ENCODE measurements at regions not wholly inside any gene's neighbourhood (a gene's known extent, or its start where the extent isn't known, plus 50 kb on each side); places are given as distances from the start of the nearest gene placed in this dataset.

DNA sequence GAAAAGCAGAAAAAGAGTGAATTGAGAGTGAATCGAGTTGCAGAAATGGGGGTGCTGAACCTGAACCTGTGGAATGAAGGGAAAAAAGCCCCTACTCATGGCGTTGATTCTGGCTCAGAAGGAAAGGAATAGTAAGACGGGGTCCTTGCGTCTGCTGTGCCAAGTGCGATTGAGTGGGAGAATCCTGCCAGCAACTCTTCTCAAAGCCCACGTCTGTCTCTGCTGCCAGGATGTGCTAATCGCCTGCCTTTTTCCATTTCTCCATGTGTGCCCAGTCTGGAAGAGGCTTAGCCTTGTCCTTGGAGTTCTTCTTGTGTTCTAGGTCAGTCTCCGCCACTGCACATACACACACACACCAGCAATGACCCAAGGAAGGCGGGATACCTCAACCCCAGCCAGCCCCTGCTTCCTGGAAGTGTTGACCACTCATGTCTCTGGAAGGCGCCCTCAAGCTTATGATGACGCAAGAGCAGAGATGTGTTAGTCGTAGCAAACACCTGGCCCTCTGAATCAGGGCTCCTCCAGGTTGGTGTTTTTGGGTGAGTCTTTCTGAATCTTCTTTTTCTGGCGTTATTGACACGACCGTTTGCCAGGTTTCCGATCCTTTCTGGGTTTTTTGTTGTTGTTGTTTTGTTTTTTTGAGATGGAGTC is 262.4 kb upstream of the PROK2 start:
- no peaks in the 10 kb centered on the region for H3K4me1 ChIP-seq (ENCODE audit: insufficient read depth, low read length)
- H3K9me3 ChIP-seq (ENCODE audit: low read length), result no peaks in the 10 kb centered on the region
- no peak overlapping the region for H2AFZ ChIP-seq (ENCODE audit: low read depth, low read length)
- no peak overlapping the region for H3K4me3 ChIP-seq (ENCODE audit: low read length)
- no peaks in the 10 kb centered on the region for H3K36me3 ChIP-seq (ENCODE audit: insufficient read depth, low read length)
- no peaks in the 10 kb centered on the region for H3K27me3 ChIP-seq (ENCODE audit: insufficient read depth, low read length)

DNA sequence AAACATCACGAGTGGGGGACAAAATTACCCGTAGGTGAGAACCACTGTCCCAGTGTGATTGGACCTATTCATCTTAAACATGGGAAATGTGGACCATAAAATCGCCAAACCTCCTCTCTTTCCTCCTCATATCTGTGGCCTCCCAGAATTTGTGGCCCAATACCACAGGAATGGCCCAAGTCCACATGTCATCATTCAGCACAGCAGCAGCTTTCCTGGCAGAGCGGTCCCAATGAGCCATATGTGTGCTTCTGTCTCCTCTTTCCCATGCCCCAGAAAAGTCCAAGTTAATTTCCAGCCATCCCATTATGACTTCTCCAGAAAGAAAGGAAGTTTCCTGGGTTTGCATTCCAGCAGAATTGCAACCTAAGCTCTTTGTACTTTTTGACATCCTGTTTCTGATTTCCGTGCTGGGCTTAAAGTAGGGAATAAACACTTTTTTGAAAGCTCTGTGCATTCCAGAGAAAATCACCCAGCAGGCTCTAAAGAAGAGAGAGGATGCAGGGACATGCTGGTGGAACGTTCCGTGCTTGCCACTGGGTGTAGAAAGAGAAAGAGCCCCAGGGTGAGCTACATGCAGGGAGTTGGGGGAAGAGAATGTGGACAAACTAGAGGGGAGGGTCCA is 259.4 kb upstream of the PROK2 start:
- Histone ChIP-seq H3K27me3 (ENCODE audit: insufficient read depth, low read length) (no peaks in the 10 kb centered on the region), H2AFZ (ENCODE audit: low read depth, low read length) (no peak overlapping the region), H3K4me3 (ENCODE audit: low read length) (no peak overlapping the region), H3K9me3 (ENCODE audit: low read length) (no peaks in the 10 kb centered on the region), H3K36me3 (ENCODE audit: insufficient read depth, low read length) (no peaks in the 10 kb centered on the region), H3K4me1 (ENCODE audit: insufficient read depth, low read length) (no peaks in the 10 kb centered on the region)

DNA sequence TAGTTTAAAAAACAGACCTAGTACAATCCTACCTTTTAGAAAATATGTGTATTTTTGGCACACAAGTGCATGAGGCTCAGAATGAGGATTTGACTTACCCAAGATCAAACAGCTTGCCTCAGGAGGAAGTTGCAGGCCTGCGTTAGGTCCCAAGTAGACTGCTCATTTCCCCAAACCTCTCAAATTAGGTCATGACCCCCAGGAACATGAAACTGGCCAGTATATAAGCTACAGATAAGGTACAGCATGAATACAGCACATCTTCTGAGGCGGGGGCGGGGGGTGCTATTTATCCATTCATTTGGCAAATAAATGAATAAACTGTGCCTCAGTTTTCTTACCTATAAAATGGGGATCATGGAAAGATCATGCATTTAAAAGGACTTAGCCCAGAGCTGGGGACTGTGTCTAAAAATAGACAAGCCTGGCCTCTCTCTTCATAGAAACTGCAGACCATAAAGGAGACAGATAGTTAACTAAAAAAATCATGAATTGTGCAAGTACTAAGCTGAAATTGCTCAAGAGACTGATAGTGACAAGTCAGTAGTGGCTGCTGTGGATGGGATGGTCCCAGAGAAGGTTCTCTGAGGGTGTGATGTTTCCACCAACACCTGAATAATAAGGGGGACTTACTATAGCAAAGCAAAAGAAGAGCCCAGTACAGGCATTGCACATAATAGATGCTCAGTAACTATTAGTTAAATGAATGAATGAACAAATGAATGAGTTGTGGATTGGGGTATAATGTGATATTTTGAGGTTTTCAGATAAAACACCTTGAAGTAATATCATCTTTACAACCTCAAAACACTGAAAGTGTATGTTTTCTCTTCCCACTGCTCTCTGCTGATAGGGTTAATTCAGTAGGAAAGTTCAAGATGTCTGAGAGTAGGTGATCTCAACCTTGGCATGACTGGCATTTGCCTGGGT is 258.5 kb upstream of the PROK2 start:
- Histone ChIP-seq H3K4me3 (ENCODE audit: low read length) (no peak overlapping the region), H3K9me3 (ENCODE audit: low read length) (no peaks in the 10 kb centered on the region), H3K27me3 (ENCODE audit: insufficient read depth, low read length) (no peaks in the 10 kb centered on the region), H2AFZ (ENCODE audit: low read depth, low read length) (no peak overlapping the region), H3K36me3 (ENCODE audit: insufficient read depth, low read length) (no peaks in the 10 kb centered on the region), H3K4me1 (ENCODE audit: insufficient read depth, low read length) (no peaks in the 10 kb centered on the region)

DNA sequence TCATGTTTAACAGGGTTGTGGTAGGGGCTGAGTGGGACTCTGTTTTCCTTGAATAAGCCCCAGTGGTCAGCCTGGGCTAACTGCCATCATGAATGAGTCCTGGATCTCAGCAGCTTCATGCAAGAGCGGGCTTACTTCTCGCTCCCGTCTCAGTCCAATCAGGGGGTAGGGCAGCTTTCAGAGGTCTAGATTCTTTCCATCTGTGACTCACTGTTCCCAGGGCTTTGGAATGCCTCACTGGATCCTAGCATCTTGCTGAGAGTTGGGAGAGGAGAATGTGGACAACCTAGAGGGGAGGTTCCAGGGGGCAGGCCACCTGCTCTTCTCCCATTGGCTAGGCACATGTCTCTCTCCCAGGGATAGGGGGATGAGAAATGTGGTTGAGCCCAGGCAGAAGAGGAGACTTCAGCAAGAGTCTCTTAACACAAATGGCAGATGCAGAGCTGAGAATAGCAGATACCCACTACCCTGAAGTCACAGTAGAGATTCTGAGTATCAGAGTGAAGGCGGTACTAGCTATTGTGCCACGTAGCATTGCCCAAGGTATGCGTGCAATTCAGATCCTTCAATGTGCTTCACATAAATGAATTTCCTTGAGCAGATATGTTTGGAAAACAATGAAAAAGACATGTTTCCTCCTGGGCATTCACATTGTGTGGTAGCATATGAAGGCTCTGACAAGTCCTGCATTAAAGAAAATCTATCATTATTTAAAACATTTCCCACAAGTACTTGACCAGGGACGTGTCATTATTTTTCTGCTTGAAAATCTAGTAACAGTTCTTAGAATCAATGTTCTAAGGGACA is 257.7 kb upstream of the PROK2 start:
- H3K27me3 ChIP-seq (ENCODE audit: insufficient read depth, low read length), result no peaks in the 10 kb centered on the region
- no peaks in the 10 kb centered on the region for H3K4me1 ChIP-seq (ENCODE audit: insufficient read depth, low read length)
- no peak overlapping the region for H3K4me3 ChIP-seq (ENCODE audit: low read length)
- H3K9me3 ChIP-seq (ENCODE audit: low read length), result no peaks in the 10 kb centered on the region
- no peaks in the 10 kb centered on the region for H3K36me3 ChIP-seq (ENCODE audit: insufficient read depth, low read length)
- no peak overlapping the region for H2AFZ ChIP-seq (ENCODE audit: low read depth, low read length)

DNA sequence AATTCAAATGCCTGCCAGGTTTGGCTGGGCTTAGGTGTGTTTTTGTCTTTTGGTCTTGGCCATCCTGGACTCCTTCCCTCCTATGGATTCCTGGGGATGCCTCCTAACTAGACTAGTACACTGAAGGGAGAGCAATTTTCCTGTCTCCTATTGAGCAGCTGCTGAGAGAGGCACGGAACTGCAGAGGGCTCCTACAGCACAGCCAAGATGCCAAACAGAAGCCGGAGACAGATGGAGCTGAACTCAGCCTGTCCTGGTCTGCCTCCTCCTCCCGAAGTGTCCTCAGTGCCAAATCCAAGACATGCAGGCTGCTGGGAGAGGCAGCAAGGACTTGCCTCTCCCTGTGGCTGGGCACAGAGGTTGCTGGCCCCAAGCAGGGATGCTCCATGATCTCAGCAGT is 256.6 kb upstream of the PROK2 start:
- Histone ChIP-seq H3K4me3 (ENCODE audit: low read length) (no peak overlapping the region), H3K27me3 (ENCODE audit: insufficient read depth, low read length) (no peaks in the 10 kb centered on the region), H3K9me3 (ENCODE audit: low read length) (no peaks in the 10 kb centered on the region), H3K36me3 (ENCODE audit: insufficient read depth, low read length) (no peaks in the 10 kb centered on the region), H2AFZ (ENCODE audit: low read depth, low read length) (no peak overlapping the region), H3K4me1 (ENCODE audit: insufficient read depth, low read length) (no peaks in the 10 kb centered on the region)

DNA sequence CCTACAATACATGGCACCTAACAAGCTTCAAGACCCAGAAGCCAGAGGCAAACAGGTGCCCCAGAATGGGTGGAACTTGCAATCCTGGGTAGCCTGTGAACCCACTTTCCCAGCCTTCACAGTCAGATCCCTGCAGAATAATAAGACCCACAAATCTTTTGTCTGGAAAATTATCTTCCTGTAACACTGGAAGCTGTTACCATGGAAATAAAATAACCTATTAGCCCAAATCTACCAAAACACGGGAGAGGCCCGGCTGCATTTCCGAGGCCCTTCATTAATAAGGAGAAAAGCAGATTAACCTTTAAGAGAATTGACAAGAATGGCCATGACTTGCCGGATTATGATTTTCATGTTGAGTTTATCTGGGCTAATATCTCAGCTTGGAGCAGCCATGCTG is 256.1 kb upstream of the PROK2 start:
- no peaks in the 10 kb centered on the region for H3K9me3 ChIP-seq (ENCODE audit: low read length)
- H3K4me3 ChIP-seq (ENCODE audit: low read length), result no peak overlapping the region
- H2AFZ ChIP-seq (ENCODE audit: low read depth, low read length), result no peak overlapping the region
- H3K27me3 ChIP-seq (ENCODE audit: insufficient read depth, low read length), result no peaks in the 10 kb centered on the region
- H3K36me3 ChIP-seq (ENCODE audit: insufficient read depth, low read length), result no peaks in the 10 kb centered on the region
- no peaks in the 10 kb centered on the region for H3K4me1 ChIP-seq (ENCODE audit: insufficient read depth, low read length)

DNA sequence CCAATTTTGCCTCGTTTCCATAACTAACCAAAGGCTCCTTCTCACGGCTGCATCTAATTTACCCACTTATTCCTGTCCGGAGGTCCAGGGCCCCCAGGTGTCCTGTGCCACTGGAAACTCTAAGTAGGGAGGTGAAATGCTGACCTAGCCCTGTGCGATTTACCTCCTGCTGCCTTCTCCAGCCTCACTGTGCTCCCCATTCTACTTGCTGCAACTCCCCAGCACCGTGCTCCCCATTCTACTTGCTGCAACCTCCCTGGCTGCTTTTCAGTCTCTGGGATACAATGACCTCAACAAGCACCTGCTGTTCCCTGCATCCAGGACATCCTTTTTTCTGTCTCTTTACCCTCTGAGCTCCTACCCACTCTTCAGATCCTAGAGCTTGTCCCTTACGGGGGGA is 254.7 kb upstream of the PROK2 start:
- no peaks in the 10 kb centered on the region for H3K9me3 ChIP-seq (ENCODE audit: low read length)
- H3K27me3 ChIP-seq (ENCODE audit: insufficient read depth, low read length), result no peaks in the 10 kb centered on the region
- no peaks in the 10 kb centered on the region for H3K4me1 ChIP-seq (ENCODE audit: insufficient read depth, low read length)
- H3K36me3 ChIP-seq (ENCODE audit: insufficient read depth, low read length), result no peaks in the 10 kb centered on the region
- no peak overlapping the region for H2AFZ ChIP-seq (ENCODE audit: low read depth, low read length)
- H3K4me3 ChIP-seq (ENCODE audit: low read length), result no peak overlapping the region

DNA sequence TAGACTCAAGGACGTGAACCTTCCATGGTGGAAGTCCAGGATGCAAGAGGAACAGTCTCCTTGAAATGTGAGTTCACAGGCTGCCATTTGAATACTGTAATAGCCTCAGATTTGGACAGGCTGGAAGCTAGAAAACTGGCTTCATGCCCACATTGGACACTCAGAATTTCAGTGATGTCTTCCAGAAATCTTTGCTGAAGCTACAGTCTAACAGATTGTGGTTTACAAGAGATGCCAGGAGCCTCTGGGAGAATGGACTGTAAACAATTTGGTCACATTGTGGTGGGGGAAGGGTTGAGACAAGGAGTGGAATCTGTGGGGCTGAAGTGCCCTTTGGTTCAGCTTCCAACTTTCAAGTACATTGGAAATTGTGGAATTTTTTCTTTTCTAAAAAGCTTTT is 252.0 kb upstream of the PROK2 start:
- no peaks in the 10 kb centered on the region for H3K4me1 ChIP-seq (ENCODE audit: insufficient read depth, low read length)
- no peaks in the 10 kb centered on the region for H3K36me3 ChIP-seq (ENCODE audit: insufficient read depth, low read length)
- no peak overlapping the region for H3K4me3 ChIP-seq (ENCODE audit: low read length)
- H2AFZ ChIP-seq (ENCODE audit: low read depth, low read length), result no peak overlapping the region
- H3K9me3 ChIP-seq (ENCODE audit: low read length), result no peaks in the 10 kb centered on the region
- no peaks in the 10 kb centered on the region for H3K27me3 ChIP-seq (ENCODE audit: insufficient read depth, low read length)

DNA sequence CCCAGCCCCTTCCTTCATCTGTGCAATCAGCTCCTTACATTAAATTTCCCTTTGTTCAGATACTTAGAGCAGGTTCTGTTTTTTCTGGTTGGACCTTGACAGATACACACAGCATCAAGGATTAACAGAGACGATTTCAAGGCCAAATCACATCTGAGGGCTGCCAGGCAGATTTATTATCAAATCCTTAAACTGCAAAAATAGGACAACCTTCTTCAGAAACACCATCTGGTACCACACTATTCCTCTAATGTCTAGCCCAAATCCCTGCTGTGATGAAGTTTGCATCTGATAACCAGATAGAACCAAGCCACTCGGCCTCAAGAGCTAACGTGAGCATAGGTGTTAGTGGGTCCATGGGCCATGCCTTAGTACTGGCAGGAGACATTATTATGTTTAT is 250.7 kb upstream of the PROK2 start:
- H3K27me3 ChIP-seq (ENCODE audit: insufficient read depth, low read length), result no peaks in the 10 kb centered on the region
- H3K9me3 ChIP-seq (ENCODE audit: low read length), result no peaks in the 10 kb centered on the region
- no peak overlapping the region for H3K4me3 ChIP-seq (ENCODE audit: low read length)
- no peak overlapping the region for H2AFZ ChIP-seq (ENCODE audit: low read depth, low read length)
- H3K4me1 ChIP-seq (ENCODE audit: insufficient read depth, low read length), result no peaks in the 10 kb centered on the region
- H3K36me3 ChIP-seq (ENCODE audit: insufficient read depth, low read length), result no peaks in the 10 kb centered on the region

DNA sequence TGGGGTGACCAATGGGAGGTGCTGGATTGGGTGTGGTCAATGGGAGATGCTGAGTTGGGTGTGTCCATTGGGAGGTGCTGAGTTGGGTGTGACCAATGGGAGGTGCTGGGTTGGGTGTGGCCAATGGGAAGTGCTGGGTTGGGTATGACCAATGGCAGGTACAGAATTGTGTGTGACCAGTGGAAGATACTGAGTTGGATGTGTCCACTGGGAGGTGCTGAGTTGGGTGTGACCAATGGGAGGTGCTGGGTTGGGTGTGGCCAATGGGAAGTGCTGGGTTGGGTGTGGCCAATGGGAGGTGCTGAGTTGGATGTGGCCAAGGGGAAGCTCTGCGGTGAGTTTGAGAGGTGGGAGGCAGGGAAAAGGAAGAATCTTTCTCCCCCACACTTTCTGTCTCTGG is 250.0 kb upstream of the PROK2 start:
- Histone ChIP-seq H3K4me3 (ENCODE audit: low read length) (no peak overlapping the region), H3K9me3 (ENCODE audit: low read length) (no peaks in the 10 kb centered on the region), H3K27me3 (ENCODE audit: insufficient read depth, low read length) (no peaks in the 10 kb centered on the region), H3K4me1 (ENCODE audit: insufficient read depth, low read length) (no peaks in the 10 kb centered on the region), H2AFZ (ENCODE audit: low read depth, low read length) (no peak overlapping the region), H3K36me3 (ENCODE audit: insufficient read depth, low read length) (no peaks in the 10 kb centered on the region)

DNA sequence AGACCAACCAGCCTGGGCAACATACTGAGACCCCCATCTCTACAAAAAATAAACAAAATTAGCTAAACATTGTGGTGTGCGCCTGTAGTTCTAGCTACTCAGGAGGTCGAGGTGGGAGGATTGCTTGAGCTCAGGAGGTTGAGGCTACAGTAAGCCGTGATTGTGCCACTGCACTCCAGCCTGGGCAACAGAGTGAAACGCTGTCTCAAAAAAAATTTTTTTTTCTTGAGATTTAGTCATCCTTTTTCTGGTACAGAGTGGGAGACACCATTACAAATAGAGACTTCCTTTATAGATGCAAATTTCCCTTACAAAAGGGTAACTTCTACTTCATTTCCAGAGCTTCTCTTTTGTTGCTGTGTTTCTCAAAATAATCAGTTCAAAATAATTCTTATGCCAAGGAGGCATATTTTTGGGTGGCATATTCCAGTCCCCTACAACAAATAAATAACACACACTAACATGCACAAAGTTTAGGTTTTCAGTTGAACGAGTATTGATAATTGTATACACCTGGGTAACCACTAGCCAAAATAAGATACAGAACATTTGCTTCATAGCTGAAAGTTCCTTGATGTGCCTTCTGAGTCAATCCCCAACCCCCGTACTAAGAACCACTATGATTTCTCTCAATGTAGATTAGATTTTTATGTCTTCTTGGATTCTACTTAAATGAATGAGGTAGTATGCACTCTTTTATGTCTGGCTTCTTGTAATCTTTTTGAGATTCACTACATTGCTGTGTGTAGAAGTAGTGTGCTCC is 248.9 kb upstream of the PROK2 start:
- Histone ChIP-seq H2AFZ (ENCODE audit: low read depth, low read length) (no peak overlapping the region), H3K4me1 (ENCODE audit: insufficient read depth, low read length) (no peaks in the 10 kb centered on the region), H3K36me3 (ENCODE audit: insufficient read depth, low read length) (no peaks in the 10 kb centered on the region), H3K27me3 (ENCODE audit: insufficient read depth, low read length) (no peaks in the 10 kb centered on the region), H3K9me3 (ENCODE audit: low read length) (no peaks in the 10 kb centered on the region), H3K4me3 (ENCODE audit: low read length) (no peak overlapping the region)

DNA sequence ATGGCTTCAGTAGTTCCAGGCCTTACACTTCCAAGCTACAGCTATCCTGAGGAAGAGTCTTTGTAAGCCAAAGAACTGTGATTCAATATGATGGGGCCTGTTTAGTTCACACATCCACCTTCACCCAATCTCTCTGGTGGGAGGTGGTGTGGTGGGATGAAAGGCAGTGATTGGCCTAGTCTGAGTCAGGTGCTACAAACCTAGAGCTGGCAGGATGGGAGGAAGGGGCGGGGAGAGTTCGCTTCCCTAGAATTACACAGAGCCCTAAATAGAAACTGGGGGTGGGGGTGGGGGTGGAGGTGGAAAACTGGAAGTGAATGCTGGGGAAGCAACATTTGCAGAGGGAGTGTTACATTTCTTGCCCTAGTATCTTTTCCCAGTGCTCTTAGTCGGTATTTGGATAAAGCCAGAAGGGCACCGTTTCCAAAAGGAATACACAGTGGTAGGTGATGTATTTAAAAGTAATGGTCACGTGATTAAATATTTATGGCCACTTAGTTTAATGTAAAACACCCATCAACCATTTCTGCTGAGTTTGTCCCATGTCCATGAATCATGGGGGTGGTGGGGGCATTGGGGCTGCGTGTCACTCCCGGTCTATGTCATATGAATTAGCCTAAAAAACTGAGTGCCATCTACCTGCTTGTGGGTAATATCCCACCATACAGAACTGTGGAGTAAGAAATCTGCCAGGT is 247.6 kb upstream of the PROK2 start:
- Histone ChIP-seq H3K9me3 (ENCODE audit: low read length) (no peaks in the 10 kb centered on the region), H3K27me3 (ENCODE audit: insufficient read depth, low read length) (no peaks in the 10 kb centered on the region), H3K4me3 (ENCODE audit: low read length) (no peak overlapping the region), H3K36me3 (ENCODE audit: insufficient read depth, low read length) (no peaks in the 10 kb centered on the region), H2AFZ (ENCODE audit: low read depth, low read length) (no peak overlapping the region), H3K4me1 (ENCODE audit: insufficient read depth, low read length) (no peaks in the 10 kb centered on the region)

All from neuron (in vitro differentiated cells).